Stomach smooth muscle (tissue), 2 donors: ENCODE measurements at regions not wholly inside any gene's neighbourhood (a gene's known extent, or its start where the extent isn't known, plus 50 kb on each side); places are given as distances from the start of the nearest gene placed in this dataset.
"Not testable (repeated sequence)": the region's sequence is repeated elsewhere in the genome, so short reads cannot be mapped to it uniquely, and the experiment has no call there.

Source experiments
- H3K27ac ChIP-seq: one replicate; pipeline ENCODE4 v1.7.0; 2013; ENCODE audit warnings: mild to moderate bottlenecking, low read length, inconsistent platforms
- H3K27me3 ChIP-seq, 2 donors: one replicate each; pipeline ENCODE4 v1.7.0; 2013; ENCODE audit warnings: low read length in 2 of 2; ENCODE audit not compliant: insufficient read depth in 2 of 2, control insufficient read depth in 1 of 2
- H3K36me3 ChIP-seq, 2 donors: one replicate each; pipeline ENCODE4 v1.7.0; 2013; ENCODE audit warnings: low read length in 2 of 2; ENCODE audit not compliant: control insufficient read depth in 2 of 2, insufficient read depth in 2 of 2
- H3K4me1 ChIP-seq: one replicate; pipeline ENCODE4 v1.7.0; 2013; ENCODE audit warnings: low read length; ENCODE audit not compliant: control insufficient read depth, insufficient read depth
- H3K4me3 ChIP-seq, 2 donors: one replicate each; pipeline ENCODE4 v1.7.0; 2013; ENCODE audit warnings: low read length in 2 of 2
- H3K9ac ChIP-seq, 2 donors: one replicate each; pipeline ENCODE4 v1.7.0; 2013; ENCODE audit warnings: low read length in 2 of 2, mild to moderate bottlenecking in 1 of 2
- H3K9me3 ChIP-seq, 2 donors: one replicate each; pipeline ENCODE4 v1.7.0; 2013; ENCODE audit warnings: low read length in 2 of 2; ENCODE audit not compliant: control insufficient read depth in 2 of 2
- donor health status: healthy.
- donor health status: Pancreatic carcinoma.

- not testable (repeated sequence) for H3K4me3 ChIP-seq, H3K27me3 ChIP-seq, H3K9ac ChIP-seq, H3K9me3 ChIP-seq, H3K36me3 ChIP-seq, H3K4me1 ChIP-seq, H3K27ac ChIP-seq
Observed at GRCh38 chr2:89184746-89185145, 493.3 kb downstream of the RPIA start.

- not testable (repeated sequence) for H3K9me3 ChIP-seq, H3K4me3 ChIP-seq, H3K27ac ChIP-seq, H3K36me3 ChIP-seq, H3K4me1 ChIP-seq, H3K9ac ChIP-seq, H3K27me3 ChIP-seq
Observed at GRCh38 chr2:89195636-89196251, 504.3 kb downstream of the RPIA start.

GRCh38 chr2:89196719-89197118 is 505.2 kb downstream of the RPIA start:
- not testable (repeated sequence) for H3K4me3 ChIP-seq, H3K27ac ChIP-seq, H3K27me3 ChIP-seq, H3K9ac ChIP-seq, H3K4me1 ChIP-seq, H3K9me3 ChIP-seq, H3K36me3 ChIP-seq

- H3K4me1 ChIP-seq, H3K27ac ChIP-seq, H3K4me3 ChIP-seq, H3K27me3 ChIP-seq, H3K36me3 ChIP-seq, H3K9me3 ChIP-seq, H3K9ac ChIP-seq: not testable (repeated sequence)
Observed at GRCh38 chr2:89198026-89198425, 506.6 kb downstream of the RPIA start.

GRCh38 chr2:89199453-89200246 is 508.2 kb downstream of the RPIA start:
- not testable (repeated sequence) for H3K9me3 ChIP-seq, H3K4me3 ChIP-seq, H3K36me3 ChIP-seq, H3K27ac ChIP-seq, H3K9ac ChIP-seq, H3K27me3 ChIP-seq, H3K4me1 ChIP-seq

GRCh38 chr2:89200247-89200527 is 508.7 kb downstream of the RPIA start:
- not testable (repeated sequence) for H3K27ac ChIP-seq, H3K36me3 ChIP-seq, H3K9me3 ChIP-seq, H3K9ac ChIP-seq, H3K4me1 ChIP-seq, H3K27me3 ChIP-seq, H3K4me3 ChIP-seq

GRCh38 chr2:89202518-89202917 is 511.0 kb downstream of the RPIA start:
- not testable (repeated sequence) for H3K27me3 ChIP-seq, H3K4me3 ChIP-seq, H3K4me1 ChIP-seq, H3K9me3 ChIP-seq, H3K27ac ChIP-seq, H3K9ac ChIP-seq, H3K36me3 ChIP-seq

- H3K27ac ChIP-seq, H3K9ac ChIP-seq, H3K9me3 ChIP-seq, H3K27me3 ChIP-seq, H3K36me3 ChIP-seq, H3K4me3 ChIP-seq, H3K4me1 ChIP-seq: not testable (repeated sequence)
Observed at GRCh38 chr2:89205153-89205552, 513.7 kb downstream of the RPIA start.

GRCh38 chr2:89208144-89208932 is 516.9 kb downstream of the RPIA start:
- not testable (repeated sequence) for H3K36me3 ChIP-seq, H3K4me1 ChIP-seq, H3K9me3 ChIP-seq, H3K27me3 ChIP-seq, H3K9ac ChIP-seq, H3K27ac ChIP-seq, H3K4me3 ChIP-seq

- not testable (repeated sequence) for H3K9me3 ChIP-seq, H3K36me3 ChIP-seq, H3K27ac ChIP-seq, H3K4me3 ChIP-seq, H3K9ac ChIP-seq, H3K4me1 ChIP-seq, H3K27me3 ChIP-seq
Observed at GRCh38 chr2:89213151-89213550, 521.7 kb downstream of the RPIA start.

GRCh38 chr2:89213811-89214210 is 522.3 kb downstream of the RPIA start:
- H3K4me1 ChIP-seq, H3K27ac ChIP-seq, H3K9me3 ChIP-seq, H3K9ac ChIP-seq, H3K27me3 ChIP-seq, H3K36me3 ChIP-seq, H3K4me3 ChIP-seq: not testable (repeated sequence)
